ENCODE measurements at regions not wholly inside any gene's neighbourhood (a gene's known extent, or its start where the extent isn't known, plus 50 kb on each side); places are given as distances from the start of the nearest gene placed in this dataset.

GRCh38 chr17:72351884-72352346, 231.1 kb downstream of the SOX9 start:
- TF ChIP-seq GATA1 (IDR thresholded peaks at IDR 0.05; ENCODE audit: low read depth, low read length) (no peak), POLR2A (IDR thresholded peaks at IDR 0.05; ENCODE audit: low read length) (no peak)
